ENCODE measurements at regions not wholly inside any gene's neighbourhood (a gene's known extent, or its start where the extent isn't known, plus 50 kb on each side); places are given as distances from the start of the nearest gene placed in this dataset.

GRCh38 chr3:166606988-166607387 lies 769.8 kb upstream of the BCHE start:
- H3K9ac ChIP-seq (ENCODE audit: control insufficient read depth, extremely low read depth, insufficient read depth, low read length) = no peak overlapping the region
- H3K79me2 ChIP-seq (ENCODE audit: control insufficient read depth, insufficient read depth, low read length) = no peaks in the 10 kb centered on the region
- H3K9me3 ChIP-seq (ENCODE audit: control insufficient read depth, low read depth, low read length) = no peaks in the 10 kb centered on the region
- H4K20me1 ChIP-seq (ENCODE audit: control insufficient read depth, extremely low read depth, insufficient read depth, low read length) = no peaks in the 10 kb centered on the region
- no peaks in the 10 kb centered on the region for H3K9me1 ChIP-seq (ENCODE audit: control insufficient read depth, extremely low read depth, insufficient read depth, low read length)
- FAIRE-seq (no peak), DNase-seq (ENCODE audit: low read depth, low spot score) (no peak)
- H3K27ac ChIP-seq (ENCODE audit: control insufficient read depth, insufficient read depth, low read length) = no peak overlapping the region
- H3K4me2 ChIP-seq (ENCODE audit: control insufficient read depth, extremely low read depth, insufficient read depth, low read depth, low read length) = no peak overlapping the region
- no peaks in the 10 kb centered on the region for H3K27me3 ChIP-seq (ENCODE audit: control insufficient read depth, extremely low read depth, insufficient read depth, low read length)
- no peak overlapping the region for H2AFZ ChIP-seq (ENCODE audit: control insufficient read depth, low read length)
- TF ChIP-seq EZH2 (IDR thresholded peaks at IDR 0.05; ENCODE audit: low read length) (no peak), CTCF (optimal IDR thresholded peaks at IDR 0.05 in 1 of 3, IDR thresholded peaks at IDR 0.05 in 1 of 3, conservative IDR thresholded peaks at IDR 0.05 in 1 of 3; ENCODE audit: extremely low read depth in 1 of 3, insufficient read depth in 2 of 3, low read length in 3 of 3) (no peak)
- dilution Hi-C loops (cut with MboI; ENCODE audit: extremely low pct_ligation_motif_present, low sequenced_read_pairs) = no loop called here
- H3K36me3 ChIP-seq (ENCODE audit: control insufficient read depth in 2 of 2, extremely low read depth in 1 of 2, insufficient read depth in 2 of 2, low read length in 2 of 2) = no peaks in the 10 kb centered on the region
- no peak overlapping the region for H3K4me3 ChIP-seq (ENCODE audit: control insufficient read depth in 2 of 3, extremely low read depth in 1 of 3, insufficient read depth in 2 of 3, low read depth in 1 of 3, low read length in 3 of 3)
- no peaks in the 10 kb centered on the region for H3K4me1 ChIP-seq (ENCODE audit: control insufficient read depth, extremely low read depth, insufficient read depth, low read length)

- dilution Hi-C loops (cut with MboI; ENCODE audit: extremely low pct_ligation_motif_present, low sequenced_read_pairs) = no loop called here
- no peak overlapping the region for H3K9ac ChIP-seq (ENCODE audit: control insufficient read depth, extremely low read depth, insufficient read depth, low read length)
- no peak overlapping the region for H2AFZ ChIP-seq (ENCODE audit: control insufficient read depth, low read length)
- no peaks in the 10 kb centered on the region for H3K4me1 ChIP-seq (ENCODE audit: control insufficient read depth, extremely low read depth, insufficient read depth, low read length)
- H3K4me2 ChIP-seq (ENCODE audit: control insufficient read depth, extremely low read depth, insufficient read depth, low read depth, low read length) = no peak overlapping the region
- H3K9me1 ChIP-seq (ENCODE audit: control insufficient read depth, extremely low read depth, insufficient read depth, low read length) = no peaks in the 10 kb centered on the region
- no peaks in the 10 kb centered on the region for H3K36me3 ChIP-seq (ENCODE audit: control insufficient read depth in 2 of 2, extremely low read depth in 1 of 2, insufficient read depth in 2 of 2, low read length in 2 of 2)
- H3K9me3 ChIP-seq (ENCODE audit: control insufficient read depth, low read depth, low read length) = no peaks in the 10 kb centered on the region
- DNase-seq (ENCODE audit: low read depth, low spot score) (no peak), FAIRE-seq (no peak)
- TF ChIP-seq EZH2 (IDR thresholded peaks at IDR 0.05; ENCODE audit: low read length) = no peak
- TF ChIP-seq CTCF (optimal IDR thresholded peaks at IDR 0.05 in 1 of 3, IDR thresholded peaks at IDR 0.05 in 1 of 3, conservative IDR thresholded peaks at IDR 0.05 in 1 of 3; ENCODE audit: extremely low read depth in 1 of 3, insufficient read depth in 2 of 3, low read length in 3 of 3) = no peak
- no peaks in the 10 kb centered on the region for H3K79me2 ChIP-seq (ENCODE audit: control insufficient read depth, insufficient read depth, low read length)
- no peak overlapping the region for H3K27ac ChIP-seq (ENCODE audit: control insufficient read depth, insufficient read depth, low read length)
- H3K4me3 ChIP-seq (ENCODE audit: control insufficient read depth in 2 of 3, extremely low read depth in 1 of 3, insufficient read depth in 2 of 3, low read depth in 1 of 3, low read length in 3 of 3) = no peak overlapping the region
- H4K20me1 ChIP-seq (ENCODE audit: control insufficient read depth, extremely low read depth, insufficient read depth, low read length) = no peaks in the 10 kb centered on the region
- no peaks in the 10 kb centered on the region for H3K27me3 ChIP-seq (ENCODE audit: control insufficient read depth, extremely low read depth, insufficient read depth, low read length)
These were observed 756.6 kb upstream of the BCHE start for GRCh38 chr3:166593776-166594175.

All from keratinocyte (primary cell).